ENCODE measurements at regions not wholly inside any gene's neighbourhood (a gene's known extent, or its start where the extent isn't known, plus 50 kb on each side); places are given as distances from the start of the nearest gene placed in this dataset.

GRCh38 chr4:124874172-124874450 lies 161.6 kb upstream of the ANKRD50 start:
- no peak for DNase-seq
- TF ChIP-seq CTCF (IDR thresholded peaks at IDR 0.05; ENCODE audit: partially characterized antibody, unreplicated experiment), result no peak
- H3K9me3 Mint-ChIP-seq (ENCODE audit: unreplicated experiment), result peaks cover 2% of the 10 kb centered on the region
- no peak overlapping the region for H3K4me3 Mint-ChIP-seq (ENCODE audit: unreplicated experiment)
- no peak overlapping the region for H3K27ac Mint-ChIP-seq (ENCODE audit: unreplicated experiment)
- no peaks in the 10 kb centered on the region for H3K27me3 Mint-ChIP-seq (ENCODE audit: unreplicated experiment)
- peaks cover 9% of the 10 kb centered on the region for H3K36me3 Mint-ChIP-seq (ENCODE audit: unreplicated experiment)
- H3K4me1 Mint-ChIP-seq (ENCODE audit: low read depth, unreplicated experiment), result no peaks in the 10 kb centered on the region

- H3K36me3 Mint-ChIP-seq (ENCODE audit: unreplicated experiment), result peaks cover 9% of the 10 kb centered on the region
- no peaks in the 10 kb centered on the region for H3K27me3 Mint-ChIP-seq (ENCODE audit: unreplicated experiment)
- H3K4me3 Mint-ChIP-seq (ENCODE audit: unreplicated experiment), result no peak overlapping the region
- TF ChIP-seq CTCF (IDR thresholded peaks at IDR 0.05; ENCODE audit: partially characterized antibody, unreplicated experiment), result no peak
- no peak overlapping the region for H3K27ac Mint-ChIP-seq (ENCODE audit: unreplicated experiment)
- H3K9me3 Mint-ChIP-seq (ENCODE audit: unreplicated experiment), result peaks cover 2% of the 10 kb centered on the region
- no peaks in the 10 kb centered on the region for H3K4me1 Mint-ChIP-seq (ENCODE audit: low read depth, unreplicated experiment)
- no peak for DNase-seq
Measured at GRCh38 chr4:124873361-124874171, 161.0 kb upstream of the ANKRD50 start.

GRCh38 chr4:124872659-124873058 lies 160.1 kb upstream of the ANKRD50 start:
- no peak for DNase-seq
- Mint-ChIP-seq H3K4me3 (ENCODE audit: unreplicated experiment) (no peak overlapping the region), H3K4me1 (ENCODE audit: low read depth, unreplicated experiment) (no peaks in the 10 kb centered on the region), H3K36me3 (ENCODE audit: unreplicated experiment) (peaks cover 9% of the 10 kb centered on the region), H3K9me3 (ENCODE audit: unreplicated experiment) (peaks cover 2% of the 10 kb centered on the region), H3K27ac (ENCODE audit: unreplicated experiment) (no peak overlapping the region), H3K27me3 (ENCODE audit: unreplicated experiment) (no peaks in the 10 kb centered on the region)
- TF ChIP-seq CTCF (IDR thresholded peaks at IDR 0.05; ENCODE audit: partially characterized antibody, unreplicated experiment), result no peak

GRCh38 chr4:124869961-124870495 lies 157.5 kb upstream of the ANKRD50 start:
- H3K27ac Mint-ChIP-seq (ENCODE audit: unreplicated experiment), result no peak overlapping the region
- H3K9me3 Mint-ChIP-seq (ENCODE audit: unreplicated experiment), result no peaks in the 10 kb centered on the region
- H3K36me3 Mint-ChIP-seq (ENCODE audit: unreplicated experiment), result no peaks in the 10 kb centered on the region
- no peak overlapping the region for H3K4me3 Mint-ChIP-seq (ENCODE audit: unreplicated experiment)
- H3K27me3 Mint-ChIP-seq (ENCODE audit: unreplicated experiment), result no peaks in the 10 kb centered on the region
- no peak for TF ChIP-seq CTCF (IDR thresholded peaks at IDR 0.05; ENCODE audit: partially characterized antibody, unreplicated experiment)
- DNase-seq, result no peak
- H3K4me1 Mint-ChIP-seq (ENCODE audit: low read depth, unreplicated experiment), result no peaks in the 10 kb centered on the region

- TF ChIP-seq CTCF (IDR thresholded peaks at IDR 0.05; ENCODE audit: partially characterized antibody, unreplicated experiment), result no peak
- Mint-ChIP-seq H3K27ac (ENCODE audit: unreplicated experiment) (no peak overlapping the region), H3K9me3 (ENCODE audit: unreplicated experiment) (no peaks in the 10 kb centered on the region), H3K4me3 (ENCODE audit: unreplicated experiment) (no peak overlapping the region), H3K4me1 (ENCODE audit: low read depth, unreplicated experiment) (no peaks in the 10 kb centered on the region), H3K27me3 (ENCODE audit: unreplicated experiment) (no peaks in the 10 kb centered on the region), H3K36me3 (ENCODE audit: unreplicated experiment) (no peaks in the 10 kb centered on the region)
- DNase-seq, result no peak
Measured at GRCh38 chr4:124868495-124868894, 156.0 kb upstream of the ANKRD50 start.
